Epithelial cell of proximal tubule (primary cell): ENCODE measurements at regions not wholly inside any gene's neighbourhood (a gene's known extent, or its start where the extent isn't known, plus 50 kb on each side); places are given as distances from the start of the nearest gene placed in this dataset.

Experiments used
- DNase-seq: peaks from one replicate; pipeline ENCODE4 v3.0.0-alpha.2; 2011; ENCODE audit warnings: low read depth
- H3K4me3 ChIP-seq: 2 replicates; pipeline ENCODE4 v1.5.1; 2011; ENCODE audit warnings: low read depth, mild to moderate bottlenecking, low read length
- CTCF ChIP-seq: conservative IDR thresholded peaks from 2 replicates; pipeline ENCODE4 v1.5.1; 2012; ENCODE audit warnings: low read depth, mild to moderate bottlenecking, low read length

- DNase-seq, result no peak
- H3K4me3 ChIP-seq, result no peak overlapping the region
- TF ChIP-seq CTCF, result no peak
Observed at GRCh38 chr4:135732448-135732847, 1530.9 kb upstream of the PABPC4L start.

DNA sequence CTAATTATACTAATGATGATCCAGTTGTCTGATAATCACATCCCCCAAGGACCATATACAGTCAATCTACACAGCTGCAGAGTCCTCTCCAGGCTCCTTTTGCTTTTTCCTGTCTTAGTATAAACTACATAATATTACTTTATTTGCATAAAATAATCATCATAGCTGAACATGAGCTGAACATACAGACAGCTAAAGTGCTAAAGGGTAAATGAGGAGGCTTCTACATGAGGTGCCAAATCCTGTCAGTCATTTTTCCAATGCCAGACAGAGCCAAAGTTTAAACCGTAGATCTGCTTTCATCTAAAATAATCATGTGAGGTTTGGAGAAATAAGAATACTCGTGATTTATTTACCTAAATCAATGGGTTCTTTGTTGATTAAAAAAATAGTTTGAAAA lies 1530.1 kb upstream of the PABPC4L start:
- no peak for TF ChIP-seq CTCF

GRCh38 chr4:135724421-135724820 lies 1522.8 kb upstream of the PABPC4L start:
- H3K4me3 ChIP-seq, result no peak overlapping the region
- DNase-seq, result peak; percentile 41
- no peak for TF ChIP-seq CTCF

More for the DNA sequence above, 1530.1 kb upstream of the PABPC4L start:
- H3K4me3 ChIP-seq, result no peak overlapping the region
- no peak for DNase-seq

GRCh38 chr4:135718019-135718418 lies 1516.4 kb upstream of the PABPC4L start:
- no peak for DNase-seq
- no peak for TF ChIP-seq CTCF
- H3K4me3 ChIP-seq, result no peak overlapping the region

GRCh38 chr4:135705343-135705742 lies 1503.8 kb upstream of the PABPC4L start:
- no peak for TF ChIP-seq CTCF
- H3K4me3 ChIP-seq, result no peak overlapping the region
- DNase-seq, result no peak

DNA sequence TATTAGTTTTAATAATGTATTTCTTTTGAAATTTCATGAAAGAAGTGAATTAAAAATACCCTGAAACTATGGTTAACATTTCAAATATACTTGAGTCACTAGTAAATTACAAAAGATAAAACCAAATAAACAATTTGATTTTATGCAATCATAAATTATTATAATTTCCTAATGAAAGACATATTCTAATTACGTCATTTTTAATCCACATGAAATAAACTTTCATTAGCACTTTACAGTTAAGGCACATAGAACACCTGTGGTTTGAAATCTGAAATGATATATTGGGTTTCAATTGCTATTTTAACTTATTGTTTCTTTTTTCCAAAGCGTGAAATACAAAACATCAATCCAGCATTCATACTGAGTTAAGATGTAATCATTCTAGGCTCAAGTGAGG lies 1492.5 kb upstream of the PABPC4L start:
- no peak for DNase-seq
- TF ChIP-seq CTCF, result no peak
- H3K4me3 ChIP-seq, result no peak overlapping the region

DNA sequence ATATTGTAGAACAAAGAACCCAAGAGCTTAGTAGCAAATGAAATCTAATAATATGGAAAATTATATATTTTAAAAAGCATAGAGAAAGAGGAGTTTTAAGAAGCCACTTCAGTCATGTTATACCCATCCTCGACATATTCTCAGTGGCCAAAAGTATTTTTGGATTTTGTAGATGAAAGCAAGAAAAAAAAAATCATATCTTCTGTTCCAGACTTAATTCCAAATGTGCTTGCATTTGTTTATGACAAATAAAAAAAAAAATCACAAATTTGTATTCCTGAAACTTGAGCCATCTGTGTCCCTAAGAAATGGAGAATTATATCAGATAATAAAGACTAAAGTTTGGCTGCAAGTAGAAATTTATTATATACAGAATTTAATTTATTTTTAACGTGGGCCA lies 1482.4 kb upstream of the PABPC4L start:
- TF ChIP-seq CTCF, result no peak
- H3K4me3 ChIP-seq, result no peak overlapping the region
- DNase-seq, result no peak
